PFSK-1 (cell line): ENCODE measurements at regions not wholly inside any gene's neighbourhood (a gene's known extent, or its start where the extent isn't known, plus 50 kb on each side); places are given as distances from the start of the nearest gene placed in this dataset.

Experiments
- FOXP2 ChIP-seq: optimal IDR thresholded peaks from 2 replicates; pipeline ENCODE3; 2011; ENCODE audit warnings: borderline replicate concordance, control low read depth, inconsistent platforms; ENCODE audit not compliant: insufficient read depth; ENCODE audit errors: extremely low read length, extremely low read depth
- POLR2AphosphoS5 ChIP-seq: IDR thresholded peaks from 2 replicates; pipeline ENCODE4 v1.6.1; 2012; ENCODE audit warnings: low read depth, mild to moderate bottlenecking, control low read depth, low read length, moderate library complexity
- REST ChIP-seq, 2 experiments: IDR thresholded peaks; 2 replicates each; pipeline versions ENCODE4 v1.6.1 to v1.8.0; 2011 to 2012; ENCODE audit warnings: low read depth in 2 of 2, low read length in 2 of 2, control low read depth in 1 of 2, inconsistent platforms in 1 of 2, mild to moderate bottlenecking in 1 of 2, moderate library complexity in 1 of 2; ENCODE audit not compliant: insufficient read depth in 1 of 2
- SIN3A ChIP-seq: IDR thresholded peaks from 2 replicates; pipeline ENCODE4 v1.6.1; 2012; ENCODE audit warnings: mild to moderate bottlenecking, low read length, moderate library complexity, borderline replicate concordance; ENCODE audit not compliant: insufficient read depth
- TAF1 ChIP-seq: IDR thresholded peaks from 2 replicates; pipeline ENCODE4 v1.6.1; 2012; ENCODE audit warnings: low read length, control low read depth, borderline replicate concordance; ENCODE audit not compliant: insufficient read depth

- no peak for TF ChIP-seq FOXP2
- TF ChIP-seq POLR2AphosphoS5, result peak; percentile 81
- TF ChIP-seq SIN3A, result no peak
- TF ChIP-seq TAF1, result 0 out of 2 replicates have a peak, but pooled peaks have one; percentile 29
Observed at GRCh38 chr1:42035830-42036604, 117.2 kb upstream of the GUCA2B start.

DNA sequence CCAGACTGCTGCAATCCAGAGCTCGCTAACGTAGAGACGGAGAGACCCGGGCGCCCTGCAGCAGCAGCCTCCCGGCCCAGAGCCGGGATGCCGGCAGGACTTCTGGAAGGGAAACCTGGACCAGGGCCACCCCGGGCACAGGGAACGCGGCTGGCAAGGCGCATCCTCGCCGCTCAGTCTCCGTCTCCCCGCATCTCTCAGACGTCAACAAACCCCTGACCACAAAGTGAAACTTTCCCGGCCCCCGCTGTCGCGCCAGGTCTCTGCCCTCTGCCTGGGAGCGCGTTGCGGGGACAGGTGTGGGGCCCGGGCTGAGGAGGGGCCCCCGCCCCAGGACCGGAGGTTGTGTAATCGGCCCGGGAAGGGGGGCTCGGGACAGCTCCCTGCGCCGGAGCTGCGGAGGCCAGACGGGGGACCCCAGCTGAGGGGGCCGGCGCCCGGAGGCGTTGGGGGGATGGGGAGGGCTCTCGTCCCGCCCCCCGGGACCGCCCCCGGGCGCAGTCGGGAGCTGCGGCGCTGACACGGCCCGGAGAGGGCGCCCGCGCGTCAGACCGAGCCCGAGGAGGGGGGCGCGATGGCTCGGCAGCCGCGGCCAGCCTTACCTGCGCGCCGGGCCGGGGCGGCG, 116.6 kb upstream of the HIVEP3 start:
- 0 out of 2 replicates have a peak, but pooled peaks have one; percentile 21 for TF ChIP-seq TAF1
- TF ChIP-seq SIN3A, result no peak
- TF ChIP-seq FOXP2, result peak; percentile 16
- no peak for TF ChIP-seq POLR2AphosphoS5
- TF ChIP-seq REST (IDR thresholded peaks at IDR 0.05; ENCODE audit: insufficient read depth in 1 of 2, low read depth in 2 of 2, low read length in 2 of 2), result no peak; a peak in 1 of 4 replicates

DNA sequence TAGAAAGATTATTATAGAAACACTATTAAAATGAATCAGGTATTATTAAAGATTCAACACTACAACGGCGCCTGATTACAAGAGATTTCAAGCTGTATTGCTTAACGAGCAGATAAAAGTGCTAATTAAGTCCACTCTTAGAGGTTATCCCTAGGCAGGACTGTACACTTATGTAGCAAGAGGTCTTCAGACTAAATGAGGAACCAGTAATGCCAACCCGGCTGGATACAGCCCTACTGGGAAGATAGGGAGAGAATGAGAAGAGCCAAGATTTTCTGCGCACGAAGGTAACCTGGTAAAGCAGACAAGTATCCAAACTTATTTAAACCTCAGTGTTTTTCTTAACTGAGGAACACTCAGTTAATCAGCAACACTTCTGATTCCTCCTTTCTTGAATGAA, 115.7 kb upstream of the HIVEP3 start:
- no peak for TF ChIP-seq TAF1
- no peak for TF ChIP-seq REST (IDR thresholded peaks at IDR 0.05; ENCODE audit: insufficient read depth in 1 of 2, low read depth in 2 of 2, low read length in 2 of 2)
- peak; percentile 49; the same call in 1 of the 2 replicates for TF ChIP-seq SIN3A

GRCh38 chr1:42033629-42034028, 114.9 kb upstream of the HIVEP3 start:
- no peak for TF ChIP-seq SIN3A
- no peak for TF ChIP-seq REST (IDR thresholded peaks at IDR 0.05; ENCODE audit: insufficient read depth in 1 of 2, low read depth in 2 of 2, low read length in 2 of 2)
- no peak for TF ChIP-seq FOXP2

- TF ChIP-seq POLR2AphosphoS5 (no peak), SIN3A (no peak), REST (IDR thresholded peaks at IDR 0.05; ENCODE audit: insufficient read depth in 1 of 2, low read depth in 2 of 2, low read length in 2 of 2) (no peak), FOXP2 (no peak), TAF1 (no peak)
Observed at GRCh38 chr1:42017730-42018129, 99.0 kb upstream of the HIVEP3 start.
